Kidney epithelial cell (primary cell): ENCODE measurements at regions not wholly inside any gene's neighbourhood (a gene's known extent, or its start where the extent isn't known, plus 50 kb on each side); places are given as distances from the start of the nearest gene placed in this dataset.

Source experiments
- DNase-seq: peaks from one replicate; pipeline ENCODE4 v3.0.0-alpha.2; 2010; ENCODE audit warnings: low read depth
- H3K27me3 ChIP-seq: 2 replicates; pipeline ENCODE4 v1.6.0; 2011; ENCODE audit warnings: low read length; ENCODE audit not compliant: control insufficient read depth, insufficient read depth
- H3K36me3 ChIP-seq: 2 replicates; pipeline ENCODE4 v1.5.1; 2011; ENCODE audit warnings: low read length; ENCODE audit not compliant: control insufficient read depth, insufficient read depth
- H3K4me3 ChIP-seq: 2 replicates; pipeline ENCODE4 v1.5.1; 2011; ENCODE audit warnings: low read depth, mild to moderate bottlenecking, control low read depth, low read length
- CTCF ChIP-seq: IDR thresholded peaks from 2 replicates; pipeline ENCODE4 v1.5.1; 2011; ENCODE audit warnings: mild to moderate bottlenecking, moderate library complexity, low read length, control low read depth, inconsistent platforms; ENCODE audit not compliant: insufficient read depth, poor library complexity, severe bottlenecking

- no peak for TF ChIP-seq CTCF
- H3K4me3 ChIP-seq = no peak overlapping the region
- no peak for DNase-seq
- H3K36me3 ChIP-seq = no peaks in the 10 kb centered on the region
- H3K27me3 ChIP-seq = no peaks in the 10 kb centered on the region
These were observed 210.7 kb upstream of the NSMCE3 start for GRCh38 chr15:29480278-29480677.

- no peaks in the 10 kb centered on the region for H3K27me3 ChIP-seq
- DNase-seq = no peak
- TF ChIP-seq CTCF = no peak
- no peaks in the 10 kb centered on the region for H3K36me3 ChIP-seq
- no peak overlapping the region for H3K4me3 ChIP-seq
These were observed 207.6 kb upstream of the NSMCE3 start for GRCh38 chr15:29477256-29477655.

- Histone ChIP-seq H3K27me3 (no peaks in the 10 kb centered on the region), H3K4me3 (no peak overlapping the region), H3K36me3 (no peaks in the 10 kb centered on the region)
- no peak for TF ChIP-seq CTCF
- DNase-seq = no peak
These were observed 207.0 kb upstream of the NSMCE3 start for GRCh38 chr15:29476503-29477080.

- H3K4me3 ChIP-seq = no peak overlapping the region
- no peak for TF ChIP-seq CTCF
- H3K27me3 ChIP-seq = no peaks in the 10 kb centered on the region
- no peak for DNase-seq
- no peaks in the 10 kb centered on the region for H3K36me3 ChIP-seq
These were observed 205.5 kb upstream of the NSMCE3 start for GRCh38 chr15:29475096-29475495.

GRCh38 chr15:29473621-29474105 is 204.0 kb upstream of the NSMCE3 start:
- Histone ChIP-seq H3K27me3 (no peaks in the 10 kb centered on the region), H3K4me3 (no peak overlapping the region), H3K36me3 (no peaks in the 10 kb centered on the region)
- no peak for DNase-seq
- TF ChIP-seq CTCF = no peak

GRCh38 chr15:29472901-29473445 is 203.4 kb upstream of the NSMCE3 start:
- DNase-seq = no peak
- Histone ChIP-seq H3K36me3 (no peaks in the 10 kb centered on the region), H3K27me3 (no peaks in the 10 kb centered on the region), H3K4me3 (no peak overlapping the region)
- TF ChIP-seq CTCF = no peak
